ENCODE measurements at regions not wholly inside any gene's neighbourhood (a gene's known extent, or its start where the extent isn't known, plus 50 kb on each side); places are given as distances from the start of the nearest gene placed in this dataset.
"Not testable (repeated sequence)": the region's sequence is repeated elsewhere in the genome, so short reads cannot be mapped to it uniquely, and the experiment has no call there.

- no peaks in the 10 kb centered on the region for H3K9me3 ChIP-seq (ENCODE audit: control insufficient read depth, low read depth, low read length)
- DNase-seq (ENCODE audit: low read depth, low spot score) (no peak), FAIRE-seq (no peak)
- H3K27me3 ChIP-seq (ENCODE audit: control insufficient read depth, extremely low read depth, insufficient read depth, low read length): no peaks in the 10 kb centered on the region
- H3K4me2 ChIP-seq (ENCODE audit: control insufficient read depth, extremely low read depth, insufficient read depth, low read depth, low read length): no peak overlapping the region
- H3K79me2 ChIP-seq (ENCODE audit: control insufficient read depth, insufficient read depth, low read length): no peaks in the 10 kb centered on the region
- H3K4me3 ChIP-seq (ENCODE audit: control insufficient read depth in 2 of 3, extremely low read depth in 1 of 3, insufficient read depth in 2 of 3, low read depth in 1 of 3, low read length in 3 of 3): no peak overlapping the region
- no peaks in the 10 kb centered on the region for H3K36me3 ChIP-seq (ENCODE audit: control insufficient read depth in 2 of 2, extremely low read depth in 1 of 2, insufficient read depth in 2 of 2, low read length in 2 of 2)
- H3K4me1 ChIP-seq (ENCODE audit: control insufficient read depth, extremely low read depth, insufficient read depth, low read length): no peaks in the 10 kb centered on the region
- H3K9ac ChIP-seq (ENCODE audit: control insufficient read depth, extremely low read depth, insufficient read depth, low read length): no peak overlapping the region
- dilution Hi-C loops (cut with MboI; ENCODE audit: extremely low pct_ligation_motif_present, low sequenced_read_pairs): no loop called here
- no peak overlapping the region for H2AFZ ChIP-seq (ENCODE audit: control insufficient read depth, low read length)
- H3K9me1 ChIP-seq (ENCODE audit: control insufficient read depth, extremely low read depth, insufficient read depth, low read length): no peaks in the 10 kb centered on the region
- H4K20me1 ChIP-seq (ENCODE audit: control insufficient read depth, extremely low read depth, insufficient read depth, low read length): no peaks in the 10 kb centered on the region
- TF ChIP-seq EZH2 (IDR thresholded peaks at IDR 0.05; ENCODE audit: low read length) (no peak), CTCF (optimal IDR thresholded peaks at IDR 0.05 in 1 of 3, IDR thresholded peaks at IDR 0.05 in 1 of 3, conservative IDR thresholded peaks at IDR 0.05 in 1 of 3; ENCODE audit: extremely low read depth in 1 of 3, insufficient read depth in 2 of 3, low read length in 3 of 3) (no peak)
- H3K27ac ChIP-seq (ENCODE audit: control insufficient read depth, insufficient read depth, low read length): no peak overlapping the region
Observed at GRCh38 chr3:34109846-34110245, 311.4 kb downstream of the PDCD6IP start.

GRCh38 chr3:34111361-34111760 lies 312.9 kb downstream of the PDCD6IP start:
- Histone ChIP-seq H3K9me1 (ENCODE audit: control insufficient read depth, extremely low read depth, insufficient read depth, low read length) (no peaks in the 10 kb centered on the region), H3K4me1 (ENCODE audit: control insufficient read depth, extremely low read depth, insufficient read depth, low read length) (no peaks in the 10 kb centered on the region), H3K36me3 (ENCODE audit: control insufficient read depth in 2 of 2, extremely low read depth in 1 of 2, insufficient read depth in 2 of 2, low read length in 2 of 2) (no peaks in the 10 kb centered on the region), H3K9me3 (ENCODE audit: control insufficient read depth, low read depth, low read length) (no peaks in the 10 kb centered on the region), H3K4me2 (ENCODE audit: control insufficient read depth, extremely low read depth, insufficient read depth, low read depth, low read length) (no peak overlapping the region), H3K4me3 (ENCODE audit: control insufficient read depth in 2 of 3, extremely low read depth in 1 of 3, insufficient read depth in 2 of 3, low read depth in 1 of 3, low read length in 3 of 3) (no peak overlapping the region), H3K27ac (ENCODE audit: control insufficient read depth, insufficient read depth, low read length) (no peak overlapping the region), H3K9ac (ENCODE audit: control insufficient read depth, extremely low read depth, insufficient read depth, low read length) (no peak overlapping the region), H3K79me2 (ENCODE audit: control insufficient read depth, insufficient read depth, low read length) (no peaks in the 10 kb centered on the region), H3K27me3 (ENCODE audit: control insufficient read depth, extremely low read depth, insufficient read depth, low read length) (no peaks in the 10 kb centered on the region), H2AFZ (ENCODE audit: control insufficient read depth, low read length) (no peak overlapping the region), H4K20me1 (ENCODE audit: control insufficient read depth, extremely low read depth, insufficient read depth, low read length) (no peaks in the 10 kb centered on the region)
- FAIRE-seq: no peak
- dilution Hi-C loops (cut with MboI; ENCODE audit: extremely low pct_ligation_motif_present, low sequenced_read_pairs): no loop called here
- TF ChIP-seq EZH2 (IDR thresholded peaks at IDR 0.05; ENCODE audit: low read length): no peak
- no peak for TF ChIP-seq CTCF (optimal IDR thresholded peaks at IDR 0.05 in 1 of 3, IDR thresholded peaks at IDR 0.05 in 1 of 3, conservative IDR thresholded peaks at IDR 0.05 in 1 of 3; ENCODE audit: extremely low read depth in 1 of 3, insufficient read depth in 2 of 3, low read length in 3 of 3)
- DNase-seq (ENCODE audit: low read depth, low spot score): no peak

GRCh38 chr3:34112261-34112660 lies 313.8 kb downstream of the PDCD6IP start:
- H4K20me1 ChIP-seq (ENCODE audit: control insufficient read depth, extremely low read depth, insufficient read depth, low read length); H3K79me2 ChIP-seq (ENCODE audit: control insufficient read depth, insufficient read depth, low read length); H3K9ac ChIP-seq (ENCODE audit: control insufficient read depth, extremely low read depth, insufficient read depth, low read length); H3K36me3 ChIP-seq (ENCODE audit: control insufficient read depth in 2 of 2, extremely low read depth in 1 of 2, insufficient read depth in 2 of 2, low read length in 2 of 2); H3K27me3 ChIP-seq (ENCODE audit: control insufficient read depth, extremely low read depth, insufficient read depth, low read length); H2AFZ ChIP-seq (ENCODE audit: control insufficient read depth, low read length); H3K4me2 ChIP-seq (ENCODE audit: control insufficient read depth, extremely low read depth, insufficient read depth, low read depth, low read length); H3K27ac ChIP-seq (ENCODE audit: control insufficient read depth, insufficient read depth, low read length); H3K9me3 ChIP-seq (ENCODE audit: control insufficient read depth, low read depth, low read length); DNase-seq (ENCODE audit: low read depth, low spot score); dilution Hi-C loops (cut with MboI; ENCODE audit: extremely low pct_ligation_motif_present, low sequenced_read_pairs); H3K4me3 ChIP-seq (ENCODE audit: control insufficient read depth in 2 of 3, extremely low read depth in 1 of 3, insufficient read depth in 2 of 3, low read depth in 1 of 3, low read length in 3 of 3); H3K9me1 ChIP-seq (ENCODE audit: control insufficient read depth, extremely low read depth, insufficient read depth, low read length); H3K4me1 ChIP-seq (ENCODE audit: control insufficient read depth, extremely low read depth, insufficient read depth, low read length); FAIRE-seq: not testable (repeated sequence)

Measured in keratinocyte (primary cell).